GM18502 (cell line): ENCODE measurements at regions not wholly inside any gene's neighbourhood (a gene's known extent, or its start where the extent isn't known, plus 50 kb on each side); places are given as distances from the start of the nearest gene placed in this dataset.
A peak's percentile ranks its signal among the peaks of the same experiment; 100 is the strongest.
"Not testable (repeated sequence)": the region's sequence is repeated elsewhere in the genome, so short reads cannot be mapped to it uniquely, and the experiment has no call there.

Experiments
- ATAC-seq: cut with Tn5 transposase; IDR thresholded peaks from one replicate; pipeline ENCODE4 v1.9.1; 2021; ENCODE audit warnings: mild to moderate bottlenecking; ENCODE audit not compliant: unreplicated experiment, poor library complexity

- ATAC-seq: no peak
These were observed 54.7 kb downstream of the ASCL1 start for GRCh38 chr12:103011974-103012763.

GRCh38 chr12:103012884-103013283, 55.4 kb downstream of the ASCL1 start:
- ATAC-seq: no peak

- no peak for ATAC-seq
These were observed 56.3 kb downstream of the ASCL1 start for GRCh38 chr12:103013741-103014300.

- no peak for ATAC-seq
These were observed 58.9 kb downstream of the ASCL1 start for GRCh38 chr12:103016381-103016780.

- ATAC-seq: no peak
These were observed 63.4 kb downstream of the ASCL1 start for GRCh38 chr12:103020839-103021238.

- no peak for ATAC-seq
These were observed 64.2 kb downstream of the ASCL1 start for GRCh38 chr12:103021538-103022218.

- ATAC-seq: no peak
These were observed 67.2 kb downstream of the ASCL1 start for GRCh38 chr12:103024650-103025049.

- ATAC-seq: not testable (repeated sequence)
These were observed 69.2 kb downstream of the ASCL1 start for GRCh38 chr12:103026643-103027042.

GRCh38 chr12:103028881-103029639, 71.6 kb downstream of the ASCL1 start:
- no peak for ATAC-seq

- ATAC-seq: peak; percentile 47
These were observed 79.2 kb downstream of the ASCL1 start for GRCh38 chr12:103036581-103037214.

- ATAC-seq: no peak
These were observed 86.3 kb downstream of the ASCL1 start for GRCh38 chr12:103043531-103044486.

GRCh38 chr12:103046154-103046553, 88.7 kb downstream of the ASCL1 start:
- no peak for ATAC-seq

GRCh38 chr12:103050273-103050672, 92.8 kb downstream of the ASCL1 start:
- no peak for ATAC-seq

GRCh38 chr12:103053089-103053488, 95.6 kb downstream of the ASCL1 start:
- ATAC-seq: no peak

GRCh38 chr12:103073630-103074029, 116.2 kb downstream of the ASCL1 start:
- no peak for ATAC-seq

- ATAC-seq: no peak
These were observed 118.4 kb downstream of the ASCL1 start for GRCh38 chr12:103075848-103076247.

- ATAC-seq: no peak
These were observed 119.8 kb downstream of the ASCL1 start for GRCh38 chr12:103077108-103077773.

GRCh38 chr12:103085541-103085940, 128.1 kb downstream of the ASCL1 start:
- ATAC-seq: no peak

GRCh38 chr12:103086471-103086870, 129.0 kb downstream of the ASCL1 start:
- no peak for ATAC-seq
